Activated B cell treated with CpG ODN at 0.5 μM for 24 hours (primary cell): ENCODE measurements at regions not wholly inside any gene's neighbourhood (a gene's known extent, or its start where the extent isn't known, plus 50 kb on each side); places are given as distances from the start of the nearest gene placed in this dataset.

Experiments used
- ATAC-seq: fragments of 200-7000 bp; cut with Tn5 transposase; one replicate; pipeline ENCODE4 v1.10.0; 2021; ENCODE audit warnings: low read depth, mild to moderate bottlenecking, moderate library complexity
- CTCF ChIA-PET: fragments of 350-600 bp; sonication (Branson Sonifier 250); formaldehyde crosslinking; loops from one replicate; lab custom pipeline; 2021; ENCODE audit warnings: antibody characterized with exemption; lab: Charles Lee
- POLR2A ChIA-PET: fragments of 350-600 bp; sonication (Branson Sonifier 250); formaldehyde crosslinking; loops from one replicate; lab custom pipeline; 2021; ENCODE audit warnings: antibody characterized with exemption; lab: Charles Lee
- DNase-seq: peaks from one replicate; pipeline ENCODE4 v3.0.0; 2022
- H3K27ac Mint-ChIP-seq: one replicate; pipeline ENCODE4 v1.8.0; 2020; ENCODE audit warnings: mixed read lengths
- H3K27me3 Mint-ChIP-seq: one replicate; pipeline ENCODE4 v1.8.0; 2021; ENCODE audit warnings: mixed read lengths
- H3K36me3 Mint-ChIP-seq: one replicate; pipeline ENCODE4 v1.8.0; 2021; ENCODE audit warnings: low read depth, mixed read lengths
- H3K4me1 Mint-ChIP-seq: one replicate; pipeline ENCODE4 v1.8.0; 2021; ENCODE audit warnings: mixed read lengths
- H3K4me3 Mint-ChIP-seq: one replicate; pipeline ENCODE4 v1.8.0; 2020; ENCODE audit warnings: mild to moderate bottlenecking, mixed read lengths
- H3K9me3 Mint-ChIP-seq: one replicate; pipeline ENCODE4 v1.8.0; 2020; ENCODE audit warnings: mixed read lengths
- intact Hi-C: fragments of 100-400 bp; cut with micrococcal nuclease; formaldehyde crosslinking; loops from one replicate; pipeline ENCODE4 v1.15.1; 2024
- TF ChIP-seq, protein P1 (sequence below): fragments of 200-600 bp; IDR thresholded peaks from one replicate; pipeline ENCODE4 v1.8.0; 2022; ENCODE audit warnings: antibody characterized with exemption, mild to moderate bottlenecking

DNA sequence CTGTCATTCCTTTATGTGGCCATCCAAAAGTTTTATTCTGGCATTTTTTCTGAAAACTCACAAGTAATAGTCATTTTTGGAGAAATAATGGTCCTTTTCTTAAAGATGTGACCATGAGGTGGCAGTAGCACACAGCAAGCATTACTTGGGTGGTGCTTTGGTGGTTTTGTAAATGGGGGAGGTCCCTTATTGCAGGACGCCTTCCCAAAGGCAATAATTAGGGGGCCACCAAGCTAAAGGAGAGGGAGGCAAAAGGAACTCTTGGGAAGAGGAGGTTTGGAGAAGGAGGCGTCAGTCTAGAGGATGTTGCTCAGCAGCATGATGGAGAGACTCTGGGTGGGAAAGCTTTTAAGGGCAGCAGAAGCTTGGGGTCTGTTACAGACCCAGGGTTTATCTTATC, 422.6 kb upstream of the MMS22L start:
- no peak overlapping the region for H3K4me3 Mint-ChIP-seq
- ChIA-PET CTCF (interaction anchor here (1.3 kb wide), 1 partner anchor 1414 kb away, joined by 4 read pairs; no protein-coding TSS in a partner anchor), POLR2A (no interaction called here)
- H3K27ac Mint-ChIP-seq, result no peak overlapping the region
- no peaks in the 10 kb centered on the region for H3K9me3 Mint-ChIP-seq
- no peaks in the 10 kb centered on the region for H3K27me3 Mint-ChIP-seq
- no peak for ATAC-seq
- H3K4me1 Mint-ChIP-seq, result no peaks in the 10 kb centered on the region
- intact Hi-C loops, result loop anchor here (10.0 kb wide), 1 partner anchor 1409 kb away; no protein-coding TSS in a partner anchor
- no peak for DNase-seq
- TF ChIP-seq, protein P1, sequence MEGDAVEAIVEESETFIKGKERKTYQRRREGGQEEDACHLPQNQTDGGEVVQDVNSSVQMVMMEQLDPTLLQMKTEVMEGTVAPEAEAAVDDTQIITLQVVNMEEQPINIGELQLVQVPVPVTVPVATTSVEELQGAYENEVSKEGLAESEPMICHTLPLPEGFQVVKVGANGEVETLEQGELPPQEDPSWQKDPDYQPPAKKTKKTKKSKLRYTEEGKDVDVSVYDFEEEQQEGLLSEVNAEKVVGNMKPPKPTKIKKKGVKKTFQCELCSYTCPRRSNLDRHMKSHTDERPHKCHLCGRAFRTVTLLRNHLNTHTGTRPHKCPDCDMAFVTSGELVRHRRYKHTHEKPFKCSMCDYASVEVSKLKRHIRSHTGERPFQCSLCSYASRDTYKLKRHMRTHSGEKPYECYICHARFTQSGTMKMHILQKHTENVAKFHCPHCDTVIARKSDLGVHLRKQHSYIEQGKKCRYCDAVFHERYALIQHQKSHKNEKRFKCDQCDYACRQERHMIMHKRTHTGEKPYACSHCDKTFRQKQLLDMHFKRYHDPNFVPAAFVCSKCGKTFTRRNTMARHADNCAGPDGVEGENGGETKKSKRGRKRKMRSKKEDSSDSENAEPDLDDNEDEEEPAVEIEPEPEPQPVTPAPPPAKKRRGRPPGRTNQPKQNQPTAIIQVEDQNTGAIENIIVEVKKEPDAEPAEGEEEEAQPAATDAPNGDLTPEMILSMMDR, result no peak
- H3K36me3 Mint-ChIP-seq, result no peaks in the 10 kb centered on the region

DNA sequence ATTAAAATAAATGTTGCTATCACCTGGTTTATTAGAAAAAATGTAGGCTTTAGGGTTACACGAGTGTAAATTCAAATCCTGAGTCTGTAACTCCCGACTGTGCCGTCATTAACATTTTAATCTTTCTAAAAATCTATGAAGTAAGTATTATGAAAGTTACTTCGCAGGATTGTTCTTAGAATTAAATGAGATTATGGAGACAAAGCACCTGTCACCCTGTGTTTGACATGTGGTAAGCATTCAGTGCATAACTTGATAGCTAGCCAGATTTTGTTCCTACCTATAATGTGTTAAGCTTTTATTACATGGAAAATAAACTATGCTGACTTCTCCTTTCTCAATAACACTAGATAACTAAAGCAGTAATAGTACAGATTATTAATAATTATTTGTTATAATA, 429.7 kb upstream of the MMS22L start:
- H3K4me3 Mint-ChIP-seq, result no peak overlapping the region
- CTCF ChIA-PET, result no interaction called here

DNA sequence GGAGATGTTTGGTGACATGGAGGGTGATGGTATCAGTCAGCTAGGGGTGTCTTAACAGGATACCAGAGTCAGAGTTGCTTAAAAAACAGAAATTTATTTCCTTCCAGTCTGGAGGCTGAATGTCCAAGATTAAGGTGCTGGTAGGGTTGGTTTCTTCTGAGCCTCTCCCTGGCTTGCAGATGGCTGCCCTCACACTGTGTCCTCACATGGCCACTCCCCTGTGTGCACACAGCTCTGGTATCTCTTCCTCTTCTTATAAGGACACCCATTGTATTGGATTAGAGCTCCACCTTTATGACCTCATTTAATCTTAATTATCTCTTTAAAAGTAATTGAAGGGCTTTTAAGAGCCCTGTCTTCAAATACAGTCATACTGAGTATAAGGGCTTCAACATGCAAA, 431.8 kb upstream of the MMS22L start:
- H3K36me3 Mint-ChIP-seq, result no peaks in the 10 kb centered on the region
- H3K9me3 Mint-ChIP-seq, result no peaks in the 10 kb centered on the region
- H3K4me1 Mint-ChIP-seq, result no peaks in the 10 kb centered on the region
- no peak for DNase-seq
- H3K4me3 Mint-ChIP-seq, result no peak overlapping the region
- no peaks in the 10 kb centered on the region for H3K27me3 Mint-ChIP-seq
- H3K27ac Mint-ChIP-seq, result no peak overlapping the region
- intact Hi-C loops, result no loop called here
- ChIA-PET POLR2A (no interaction called here), CTCF (no interaction called here)
- TF ChIP-seq, protein P1, result no peak
- no peak for ATAC-seq

More for the DNA sequence above, 429.7 kb upstream of the MMS22L start:
- H3K36me3 Mint-ChIP-seq, result no peaks in the 10 kb centered on the region
- H3K27ac Mint-ChIP-seq, result no peak overlapping the region
- intact Hi-C loops, result no loop called here
- no peaks in the 10 kb centered on the region for H3K9me3 Mint-ChIP-seq
- H3K4me1 Mint-ChIP-seq, result no peaks in the 10 kb centered on the region
- no peaks in the 10 kb centered on the region for H3K27me3 Mint-ChIP-seq
- POLR2A ChIA-PET, result no interaction called here
- DNase-seq (no peak), ATAC-seq (no peak)
- TF ChIP-seq, protein P1, result no peak

DNA sequence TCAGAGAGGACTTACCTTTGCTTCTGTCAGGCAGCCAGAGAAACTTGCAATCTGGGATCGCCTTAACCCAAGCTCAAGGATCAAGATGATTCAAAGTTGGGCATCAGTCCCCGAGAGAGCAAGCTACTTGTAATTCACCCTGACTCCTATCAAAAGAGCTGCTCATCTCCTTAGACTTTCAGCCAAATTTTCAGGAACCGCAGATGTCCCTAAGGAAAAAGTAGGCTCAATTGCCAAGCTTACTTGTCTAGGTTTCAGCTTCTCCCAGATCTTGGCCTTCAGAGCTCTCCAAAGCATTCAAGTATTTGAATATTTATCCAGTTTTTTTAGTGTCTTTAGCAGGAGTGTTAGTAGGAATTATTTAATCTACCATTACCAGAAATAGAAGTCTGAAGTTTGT, 434.1 kb upstream of the MMS22L start:
- Mint-ChIP-seq H3K27ac (no peak overlapping the region), H3K4me3 (no peak overlapping the region), H3K4me1 (no peaks in the 10 kb centered on the region), H3K36me3 (no peaks in the 10 kb centered on the region), H3K9me3 (no peaks in the 10 kb centered on the region), H3K27me3 (no peaks in the 10 kb centered on the region)
- POLR2A ChIA-PET, result no interaction called here
- TF ChIP-seq, protein P1, result no peak
- no peak for DNase-seq
- intact Hi-C loops, result no loop called here
- ATAC-seq, result no peak
- CTCF ChIA-PET, result no interaction called here

DNA sequence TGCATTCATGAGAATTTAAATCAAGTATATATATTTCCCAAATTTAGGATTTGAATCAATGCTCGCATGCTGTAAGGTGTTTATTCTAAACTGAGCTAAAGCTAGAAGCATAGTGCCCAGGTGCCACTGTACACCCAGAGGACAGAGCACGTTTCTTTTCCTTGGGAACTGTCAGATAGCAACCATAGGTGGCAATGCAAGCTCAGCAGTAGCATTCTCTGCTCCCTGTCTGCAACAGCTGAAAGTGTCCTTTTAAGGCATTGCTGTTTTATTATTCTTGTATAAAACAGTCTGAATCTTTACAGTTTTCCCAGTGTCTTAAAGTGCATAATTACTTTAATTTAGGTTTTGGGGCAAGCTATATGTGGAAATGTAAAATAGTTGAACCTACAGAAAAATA, 443.4 kb upstream of the MMS22L start:
- Mint-ChIP-seq H3K4me3 (no peak overlapping the region), H3K36me3 (no peaks in the 10 kb centered on the region), H3K9me3 (no peaks in the 10 kb centered on the region), H3K4me1 (no peaks in the 10 kb centered on the region), H3K27me3 (no peaks in the 10 kb centered on the region), H3K27ac (no peak overlapping the region)
- ATAC-seq (no peak), DNase-seq (no peak)
- CTCF ChIA-PET, result no interaction called here
- POLR2A ChIA-PET, result no interaction called here
- intact Hi-C loops, result no loop called here
- TF ChIP-seq, protein P1, result no peak
